SK-N-SH (cell line): ENCODE measurements at regions not wholly inside any gene's neighbourhood (a gene's known extent, or its start where the extent isn't known, plus 50 kb on each side); places are given as distances from the start of the nearest gene placed in this dataset.

Experiments used
- CTCF ChIA-PET: fragments of 300-600, 350-600 bp; formaldehyde crosslinking; extraction: SDS; loops from one replicate; lab custom pipeline; 2021; lab: Yijun Ruan, JAX
- POLR2A ChIA-PET: fragments of 350-600 bp; sonication (Branson Sonifier 250); formaldehyde crosslinking; extraction: SDS; loops from one replicate; lab custom pipeline; 2020; ENCODE audit warnings: antibody characterized with exemption, inconsistent platforms; lab: Yijun Ruan, JAX
- DNase-seq: peaks from one replicate; pipeline ENCODE4 v3.0.0; 2012
- H2AFZ ChIP-seq: fragments of 200-600 bp; sonication (generic); 2 replicates; pipeline ENCODE4 v1.8.1; 2016; ENCODE audit warnings: antibody characterized with exemption, mild to moderate bottlenecking, low read depth
- H3F3A ChIP-seq: fragments of 200-600 bp; sonication (generic); replicated peaks from 2 replicates; pipeline ENCODE3; 2016; ENCODE audit warnings: antibody characterized with exemption, mild to moderate bottlenecking; ENCODE audit not compliant: insufficient read depth
- H3K27ac ChIP-seq, 2 experiments: fragments of 200-500 bp in 1 of 2; fragments of 200-600 bp in 1 of 2; sonication (Bioruptor generic) in 1 of 2; sonication (generic), shearing (Covaris generic) in 1 of 2; 2 replicates each; pipeline versions ENCODE4 v1.5.1 to v1.6.1; 2014 to 2016; ENCODE audit warnings: low read depth in 2 of 2, inconsistent platforms in 1 of 2, low read length in 1 of 2, mild to moderate bottlenecking in 1 of 2, mixed read lengths in 1 of 2
- H3K27me3 ChIP-seq: fragments of 200-600 bp; sonication (generic), shearing (Covaris generic); 2 replicates; pipeline ENCODE4 v1.6.1; 2016; ENCODE audit warnings: mixed run types; ENCODE audit not compliant: insufficient read depth
- H3K36me3 ChIP-seq, 2 experiments: fragments of 200-500 bp in 1 of 2; fragments of 200-600 bp in 1 of 2; sonication (Bioruptor generic) in 1 of 2; sonication (generic) in 1 of 2; replicated peaks in 1 of 2; 2 replicates each; pipeline versions ENCODE3 to v1.5.1; 2014 to 2016; ENCODE audit warnings: low read length in 1 of 2, mild to moderate bottlenecking in 1 of 2; ENCODE audit not compliant: insufficient read depth in 2 of 2, control insufficient read depth in 1 of 2
- H3K4me1 ChIP-seq, 2 experiments: fragments of 200-500 bp in 1 of 2; fragments of 200-600 bp in 1 of 2; sonication (Bioruptor generic) in 1 of 2; sonication (generic), shearing (Covaris generic) in 1 of 2; 2 replicates each; pipeline versions ENCODE4 v1.5.1 to v1.6.1; 2014 to 2016; ENCODE audit warnings: low read depth in 1 of 2, low read length in 1 of 2, mixed run types in 1 of 2; ENCODE audit not compliant: insufficient read depth in 2 of 2, control insufficient read depth in 1 of 2
- H3K4me2 ChIP-seq: fragments of 200-600 bp; sonication (generic), shearing (Covaris generic); 2 replicates; pipeline ENCODE4 v1.6.1; 2017; ENCODE audit warnings: mixed run types
- H3K4me3 ChIP-seq, 2 experiments: fragments of 200-500 bp in 1 of 2; fragments of 200-600 bp in 1 of 2; sonication (Bioruptor generic) in 1 of 2; sonication (generic), shearing (Covaris generic) in 1 of 2; 2 replicates each; pipeline versions ENCODE4 v1.5.1 to v1.8.1; 2014 to 2016; ENCODE audit warnings: low read depth in 2 of 2, inconsistent platforms in 1 of 2, low read length in 1 of 2, mild to moderate bottlenecking in 1 of 2, mixed read lengths in 1 of 2, moderate library complexity in 1 of 2
- H3K79me2 ChIP-seq: fragments of 200-600 bp; sonication (generic); 2 replicates; pipeline ENCODE4 v1.8.1; 2017; ENCODE audit warnings: mild to moderate bottlenecking; ENCODE audit not compliant: insufficient read depth
- H3K9ac ChIP-seq: fragments of 200-600 bp; sonication (generic); 2 replicates; pipeline ENCODE4 v1.6.1; 2017; ENCODE audit warnings: mixed run types
- H3K9me2 ChIP-seq: fragments of 200-600 bp; sonication (generic); 2 replicates; pipeline ENCODE4 v1.6.1; 2017; ENCODE audit warnings: mixed run types
- H3K9me3 ChIP-seq: fragments of 200-600 bp; sonication (generic); 2 replicates; pipeline ENCODE4 v1.6.1; 2017; ENCODE audit warnings: mixed run types, mild to moderate bottlenecking, moderate library complexity
- H4K20me1 ChIP-seq: fragments of 200-600 bp; sonication (generic); 2 replicates; pipeline ENCODE4 v1.6.1; 2017; ENCODE audit warnings: mild to moderate bottlenecking, mixed run types; ENCODE audit not compliant: insufficient read depth
- CHD2 ChIP-seq: fragments of 150-350 bp; IDR thresholded peaks from 2 replicates; pipeline ENCODE4 v1.6.1; 2018; ENCODE audit warnings: low read length; ENCODE audit not compliant: partially characterized antibody
- EZH2phosphoT487 ChIP-seq: fragments of 200-600 bp; sonication (generic); IDR thresholded peaks from 2 replicates; pipeline ENCODE4 v1.6.1; 2017; ENCODE audit warnings: low read depth, mixed run types, mild to moderate bottlenecking, antibody characterized with exemption, moderate library complexity, borderline replicate concordance
- FOXJ3 ChIP-seq: sonication (generic); formaldehyde crosslinking; IDR thresholded peaks from 2 replicates; pipeline ENCODE4 v1.5.1; 2020; ENCODE audit warnings: mild to moderate bottlenecking, missing genetic modification reagents
- GABPA ChIP-seq: IDR thresholded peaks from 2 replicates; pipeline ENCODE4 v1.4.0; 2012; ENCODE audit warnings: low read depth, mild to moderate bottlenecking
- GATA2 ChIP-seq: sonication (generic); formaldehyde crosslinking; IDR thresholded peaks from 2 replicates; pipeline ENCODE4 v1.5.0; 2020; ENCODE audit warnings: mild to moderate bottlenecking, missing genetic modification reagents
- JUND ChIP-seq: IDR thresholded peaks from 2 replicates; pipeline ENCODE4 v1.4.0; 2012
- NFIC ChIP-seq: IDR thresholded peaks from 2 replicates; pipeline ENCODE4 v1.4.0; 2012; ENCODE audit warnings: borderline replicate concordance
- RAD21 ChIP-seq: IDR thresholded peaks from 2 replicates; pipeline ENCODE4 v1.6.1; 2012; ENCODE audit warnings: mild to moderate bottlenecking, low read length
- RCOR1 ChIP-seq: fragments of 150-350 bp; IDR thresholded peaks from 2 replicates; pipeline ENCODE4 v1.6.1; 2017; ENCODE audit warnings: antibody characterized with exemption, low read length
- SMC3 ChIP-seq: IDR thresholded peaks from 2 replicates; pipeline ENCODE4 v1.6.1; 2012; ENCODE audit warnings: low read depth, low read length, improper control_type of control experiment
- YY1 ChIP-seq: IDR thresholded peaks from 2 replicates; pipeline ENCODE4 v1.4.0; 2012; ENCODE audit warnings: low read depth, mild to moderate bottlenecking
- WGBS: methylation state at CpG from one replicate; pipeline ENCODE4 v1.1.6; 2017; ENCODE audit warnings: low lambda C conversion rate; 5-methylcytosine and 5-hydroxymethylcytosine counted together
- TF ChIP-seq, protein P1 (sequence below): IDR thresholded peaks from 2 replicates; pipeline ENCODE4 v1.4.0; 2012; ENCODE audit warnings: low read depth, borderline replicate concordance
- TF ChIP-seq, protein P2 (sequence below): IDR thresholded peaks from 2 replicates; pipeline ENCODE4 v1.6.1; 2012; ENCODE audit warnings: mild to moderate bottlenecking, low read depth, low read length, moderate library complexity
- TF ChIP-seq, protein P3 (sequence below): IDR thresholded peaks from 2 replicates; pipeline ENCODE4 v1.4.0; 2012; ENCODE audit warnings: low read depth, borderline replicate concordance
- TF ChIP-seq, protein P4 (sequence below): IDR thresholded peaks from 2 replicates; pipeline ENCODE4; 2012

DNA sequence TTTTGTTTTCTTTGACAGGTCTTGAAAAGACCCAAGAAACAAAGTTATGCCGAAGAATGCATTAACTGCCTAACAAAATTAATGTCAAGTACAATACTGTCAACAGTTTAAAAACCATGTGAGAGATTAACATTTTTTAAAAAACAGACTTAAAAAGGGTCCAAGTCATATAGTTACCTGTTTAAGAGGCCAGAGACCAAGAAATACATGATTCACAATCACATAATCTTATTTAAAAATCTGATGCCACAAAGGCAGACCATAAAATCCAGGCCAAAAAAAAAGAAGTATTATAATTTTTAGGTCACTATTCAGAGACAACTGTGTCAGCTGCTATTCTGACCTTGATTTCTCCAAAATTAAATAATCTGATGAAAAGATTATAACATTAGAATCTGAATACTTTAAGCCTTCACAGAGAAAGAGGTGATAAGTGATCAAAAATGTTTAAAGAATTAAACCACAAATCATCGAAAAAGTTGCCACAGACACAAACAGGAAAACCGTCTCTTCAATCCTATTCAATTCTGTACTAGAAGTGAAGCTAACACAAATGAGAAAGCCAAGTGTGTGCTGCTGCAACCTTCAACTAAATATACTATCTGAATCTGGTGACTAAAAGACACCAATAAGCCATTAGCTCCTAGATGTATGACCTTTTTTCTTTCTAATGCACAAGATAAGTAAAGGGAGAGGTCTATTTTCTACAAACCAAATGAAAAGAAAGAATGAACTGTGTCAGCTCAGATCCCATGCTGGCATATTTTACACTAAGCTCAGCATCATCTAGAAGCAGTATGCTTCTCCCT lies 286.0 kb downstream of the ZEB2 start:
- peaks cover 8 to 22% of the 10 kb centered on the region in 2 experiments; a peak in 3 of 4 replicates for H3K4me1 ChIP-seq

DNA sequence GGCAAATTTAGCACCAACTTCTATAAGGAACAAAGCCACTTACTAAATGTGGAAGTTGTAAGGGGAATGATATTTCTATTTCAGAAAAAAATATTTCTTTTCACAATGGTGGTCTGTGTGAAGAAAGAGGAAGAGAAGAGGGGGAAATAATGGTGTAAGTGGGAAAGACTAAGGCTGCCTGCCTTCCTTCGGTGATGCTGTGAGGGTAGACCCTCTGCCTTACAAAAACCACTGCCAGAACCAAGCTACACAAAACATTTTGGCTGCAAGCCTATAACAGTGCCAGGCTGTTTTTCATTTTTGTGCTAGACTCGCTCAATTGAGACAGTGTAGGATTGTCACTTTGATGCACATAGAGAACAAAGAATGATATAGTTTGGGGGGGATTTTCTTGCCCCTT lies 286.6 kb downstream of the ZEB2 start:
- no peaks in the 10 kb centered on the region for H3K27me3 ChIP-seq
- no peaks in the 10 kb centered on the region for H3K36me3 ChIP-seq
- WGBS, result 66% methylated on average over 2 of the region's 2 CpGs
- POLR2A ChIA-PET, result no interaction called here
- peak overlapping the region; percentile 17; the same call in 1 of the 2 replicates for H2AFZ ChIP-seq
- peaks cover 8 to 22% of the 10 kb centered on the region in 2 experiments; a peak in 3 of 4 replicates for H3K4me1 ChIP-seq
- no peak overlapping the region for H3K4me3 ChIP-seq
- TF ChIP-seq CHD2 (no peak), SMC3 (no peak), FOXJ3 (CRISPR knock-in tag) (no peak), JUND (no peak), GABPA (no peak), RAD21 (no peak), EZH2phosphoT487 (no peak), YY1 (no peak), RCOR1 (no peak), NFIC (no peak)
- TF ChIP-seq, protein P1, sequence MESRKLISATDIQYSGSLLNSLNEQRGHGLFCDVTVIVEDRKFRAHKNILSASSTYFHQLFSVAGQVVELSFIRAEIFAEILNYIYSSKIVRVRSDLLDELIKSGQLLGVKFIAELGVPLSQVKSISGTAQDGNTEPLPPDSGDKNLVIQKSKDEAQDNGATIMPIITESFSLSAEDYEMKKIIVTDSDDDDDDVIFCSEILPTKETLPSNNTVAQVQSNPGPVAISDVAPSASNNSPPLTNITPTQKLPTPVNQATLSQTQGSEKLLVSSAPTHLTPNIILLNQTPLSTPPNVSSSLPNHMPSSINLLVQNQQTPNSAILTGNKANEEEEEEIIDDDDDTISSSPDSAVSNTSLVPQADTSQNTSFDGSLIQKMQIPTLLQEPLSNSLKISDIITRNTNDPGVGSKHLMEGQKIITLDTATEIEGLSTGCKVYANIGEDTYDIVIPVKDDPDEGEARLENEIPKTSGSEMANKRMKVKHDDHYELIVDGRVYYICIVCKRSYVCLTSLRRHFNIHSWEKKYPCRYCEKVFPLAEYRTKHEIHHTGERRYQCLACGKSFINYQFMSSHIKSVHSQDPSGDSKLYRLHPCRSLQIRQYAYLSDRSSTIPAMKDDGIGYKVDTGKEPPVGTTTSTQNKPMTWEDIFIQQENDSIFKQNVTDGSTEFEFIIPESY, result no peak
- TF ChIP-seq, protein P2, sequence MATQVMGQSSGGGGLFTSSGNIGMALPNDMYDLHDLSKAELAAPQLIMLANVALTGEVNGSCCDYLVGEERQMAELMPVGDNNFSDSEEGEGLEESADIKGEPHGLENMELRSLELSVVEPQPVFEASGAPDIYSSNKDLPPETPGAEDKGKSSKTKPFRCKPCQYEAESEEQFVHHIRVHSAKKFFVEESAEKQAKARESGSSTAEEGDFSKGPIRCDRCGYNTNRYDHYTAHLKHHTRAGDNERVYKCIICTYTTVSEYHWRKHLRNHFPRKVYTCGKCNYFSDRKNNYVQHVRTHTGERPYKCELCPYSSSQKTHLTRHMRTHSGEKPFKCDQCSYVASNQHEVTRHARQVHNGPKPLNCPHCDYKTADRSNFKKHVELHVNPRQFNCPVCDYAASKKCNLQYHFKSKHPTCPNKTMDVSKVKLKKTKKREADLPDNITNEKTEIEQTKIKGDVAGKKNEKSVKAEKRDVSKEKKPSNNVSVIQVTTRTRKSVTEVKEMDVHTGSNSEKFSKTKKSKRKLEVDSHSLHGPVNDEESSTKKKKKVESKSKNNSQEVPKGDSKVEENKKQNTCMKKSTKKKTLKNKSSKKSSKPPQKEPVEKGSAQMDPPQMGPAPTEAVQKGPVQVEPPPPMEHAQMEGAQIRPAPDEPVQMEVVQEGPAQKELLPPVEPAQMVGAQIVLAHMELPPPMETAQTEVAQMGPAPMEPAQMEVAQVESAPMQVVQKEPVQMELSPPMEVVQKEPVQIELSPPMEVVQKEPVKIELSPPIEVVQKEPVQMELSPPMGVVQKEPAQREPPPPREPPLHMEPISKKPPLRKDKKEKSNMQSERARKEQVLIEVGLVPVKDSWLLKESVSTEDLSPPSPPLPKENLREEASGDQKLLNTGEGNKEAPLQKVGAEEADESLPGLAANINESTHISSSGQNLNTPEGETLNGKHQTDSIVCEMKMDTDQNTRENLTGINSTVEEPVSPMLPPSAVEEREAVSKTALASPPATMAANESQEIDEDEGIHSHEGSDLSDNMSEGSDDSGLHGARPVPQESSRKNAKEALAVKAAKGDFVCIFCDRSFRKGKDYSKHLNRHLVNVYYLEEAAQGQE, result no peak
- TF ChIP-seq, protein P3, sequence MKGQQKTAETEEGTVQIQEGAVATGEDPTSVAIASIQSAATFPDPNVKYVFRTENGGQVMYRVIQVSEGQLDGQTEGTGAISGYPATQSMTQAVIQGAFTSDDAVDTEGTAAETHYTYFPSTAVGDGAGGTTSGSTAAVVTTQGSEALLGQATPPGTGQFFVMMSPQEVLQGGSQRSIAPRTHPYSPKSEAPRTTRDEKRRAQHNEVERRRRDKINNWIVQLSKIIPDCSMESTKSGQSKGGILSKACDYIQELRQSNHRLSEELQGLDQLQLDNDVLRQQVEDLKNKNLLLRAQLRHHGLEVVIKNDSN, result no peak
- H3K27ac ChIP-seq, result peak overlapping the region in 1 of 2 experiments; percentile 64; a peak in 2 of 4 replicates
- DNase-seq, result no peak
- H3K4me2 ChIP-seq, result no peak overlapping the region
- H3K9ac ChIP-seq, result no peak overlapping the region
- no peaks in the 10 kb centered on the region for H3K79me2 ChIP-seq
- no peaks in the 10 kb centered on the region for H3K9me3 ChIP-seq
- CTCF ChIA-PET, result interaction anchor here (1.1 kb wide), 1 partner anchor 9 kb away, joined by 3 read pairs; no protein-coding TSS in a partner anchor
- no peaks in the 10 kb centered on the region for H3K9me2 ChIP-seq
- no peaks in the 10 kb centered on the region for H4K20me1 ChIP-seq
- no peaks in the 10 kb centered on the region for H3F3A ChIP-seq

More for the DNA sequence above, 286.0 kb downstream of the ZEB2 start:
- 55% methylated on average over 3 of the region's 3 CpGs for WGBS
- no peak for DNase-seq
- ChIA-PET CTCF (interaction anchor here (1.1 kb wide), 1 partner anchor 8 kb away, joined by 3 read pairs; no protein-coding TSS in a partner anchor), POLR2A (no interaction called here)
- Histone ChIP-seq H3K9me2 (no peaks in the 10 kb centered on the region), H3K79me2 (no peaks in the 10 kb centered on the region), H3K9me3 (no peaks in the 10 kb centered on the region), H3K27ac (peak overlapping the region in 1 of 2 experiments; percentile 64; a peak in 2 of 4 replicates), H3F3A (no peaks in the 10 kb centered on the region), H2AFZ (no peak overlapping the region), H3K9ac (no peak overlapping the region), H3K4me3 (no peak overlapping the region), H4K20me1 (no peaks in the 10 kb centered on the region), H3K4me2 (no peak overlapping the region), H3K36me3 (no peaks in the 10 kb centered on the region), H3K27me3 (no peaks in the 10 kb centered on the region)
- TF ChIP-seq, protein P4, sequence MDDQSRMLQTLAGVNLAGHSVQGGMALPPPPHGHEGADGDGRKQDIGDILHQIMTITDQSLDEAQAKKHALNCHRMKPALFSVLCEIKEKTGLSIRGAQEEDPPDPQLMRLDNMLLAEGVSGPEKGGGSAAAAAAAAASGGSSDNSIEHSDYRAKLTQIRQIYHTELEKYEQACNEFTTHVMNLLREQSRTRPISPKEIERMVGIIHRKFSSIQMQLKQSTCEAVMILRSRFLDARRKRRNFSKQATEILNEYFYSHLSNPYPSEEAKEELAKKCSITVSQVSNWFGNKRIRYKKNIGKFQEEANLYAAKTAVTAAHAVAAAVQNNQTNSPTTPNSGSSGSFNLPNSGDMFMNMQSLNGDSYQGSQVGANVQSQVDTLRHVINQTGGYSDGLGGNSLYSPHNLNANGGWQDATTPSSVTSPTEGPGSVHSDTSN, result peak; percentile 21; the same call in 1 of the 2 replicates
- TF ChIP-seq GATA2 (CRISPR knock-in tag), result no peak
